ENCODE measurements at regions not wholly inside any gene's neighbourhood (a gene's known extent, or its start where the extent isn't known, plus 50 kb on each side); places are given as distances from the start of the nearest gene placed in this dataset.

DNA sequence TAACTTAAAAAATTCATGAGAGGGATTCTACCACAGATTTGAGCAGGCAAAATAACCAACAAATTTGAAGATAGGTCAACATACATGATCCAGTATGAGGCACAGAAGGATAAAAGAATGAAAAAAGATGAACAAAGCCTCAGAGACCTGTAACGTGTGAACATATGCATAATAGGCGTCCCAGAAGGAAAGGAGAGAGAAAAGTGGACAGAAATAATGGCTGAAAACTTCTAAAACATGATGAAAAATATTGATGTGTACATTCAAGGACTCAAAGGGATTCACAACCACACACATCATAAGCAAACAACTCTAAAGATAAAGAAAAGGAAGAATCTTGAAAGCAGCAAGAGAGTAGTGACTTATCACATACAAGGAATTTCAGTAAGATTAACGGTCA, 100.1 kb upstream of the PARD3B start:
- TF ChIP-seq, protein P1, sequence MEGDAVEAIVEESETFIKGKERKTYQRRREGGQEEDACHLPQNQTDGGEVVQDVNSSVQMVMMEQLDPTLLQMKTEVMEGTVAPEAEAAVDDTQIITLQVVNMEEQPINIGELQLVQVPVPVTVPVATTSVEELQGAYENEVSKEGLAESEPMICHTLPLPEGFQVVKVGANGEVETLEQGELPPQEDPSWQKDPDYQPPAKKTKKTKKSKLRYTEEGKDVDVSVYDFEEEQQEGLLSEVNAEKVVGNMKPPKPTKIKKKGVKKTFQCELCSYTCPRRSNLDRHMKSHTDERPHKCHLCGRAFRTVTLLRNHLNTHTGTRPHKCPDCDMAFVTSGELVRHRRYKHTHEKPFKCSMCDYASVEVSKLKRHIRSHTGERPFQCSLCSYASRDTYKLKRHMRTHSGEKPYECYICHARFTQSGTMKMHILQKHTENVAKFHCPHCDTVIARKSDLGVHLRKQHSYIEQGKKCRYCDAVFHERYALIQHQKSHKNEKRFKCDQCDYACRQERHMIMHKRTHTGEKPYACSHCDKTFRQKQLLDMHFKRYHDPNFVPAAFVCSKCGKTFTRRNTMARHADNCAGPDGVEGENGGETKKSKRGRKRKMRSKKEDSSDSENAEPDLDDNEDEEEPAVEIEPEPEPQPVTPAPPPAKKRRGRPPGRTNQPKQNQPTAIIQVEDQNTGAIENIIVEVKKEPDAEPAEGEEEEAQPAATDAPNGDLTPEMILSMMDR (IDR thresholded peaks at IDR 0.05), result no peak
- TF ChIP-seq POLR2AphosphoS5 (IDR thresholded peaks at IDR 0.05) (no peak), POLR2A (IDR thresholded peaks at IDR 0.05) (no peak), EP300 (IDR thresholded peaks at IDR 0.05) (no peak)

Data from stomach (tissue), 4 donors.